SK-N-SH treated with all-trans-retinoic acid at 6 μM for 48 hours (cell line): ENCODE measurements at regions not wholly inside any gene's neighbourhood (a gene's known extent, or its start where the extent isn't known, plus 50 kb on each side); places are given as distances from the start of the nearest gene placed in this dataset.

Experiments
- BACH2 ChIP-seq: fragments of 250-450 bp; sonication (Bioruptor Pico); IDR thresholded peaks from 2 replicates; pipeline ENCODE4 v1.9.0; 2021; ENCODE audit warnings: mild to moderate bottlenecking, borderline replicate concordance
- OSR1 ChIP-seq: fragments of 250-450 bp; sonication (Bioruptor Pico); IDR thresholded peaks from 2 replicates; pipeline ENCODE4 v1.8.0; 2022; ENCODE audit warnings: moderate library complexity, mild to moderate bottlenecking, inconsistent platforms
- PATZ1 ChIP-seq: fragments of 250-450 bp; sonication (Bioruptor Pico); IDR thresholded peaks from 2 replicates; pipeline ENCODE4 v1.8.0; 2020; ENCODE audit warnings: mild to moderate bottlenecking, moderate library complexity, borderline replicate concordance
- POU6F1 ChIP-seq: fragments of 250-450 bp; sonication (Bioruptor Pico); IDR thresholded peaks from 2 replicates; pipeline ENCODE4 v1.8.0; 2021; ENCODE audit warnings: low read depth, mild to moderate bottlenecking, moderate library complexity, borderline replicate concordance
- RARB ChIP-seq: fragments of 250-450 bp; sonication (Bioruptor Pico); IDR thresholded peaks from 2 replicates; pipeline ENCODE4 v1.8.0; 2021; ENCODE audit warnings: mild to moderate bottlenecking, moderate library complexity
- TCF4 ChIP-seq: fragments of 250-450 bp; sonication (Bioruptor Pico); IDR thresholded peaks from 2 replicates; pipeline ENCODE4 v1.8.0; 2021; ENCODE audit warnings: mild to moderate bottlenecking, moderate library complexity, borderline replicate concordance
- TOX ChIP-seq: fragments of 250-450 bp; sonication (Bioruptor Pico); IDR thresholded peaks from 2 replicates; pipeline ENCODE4 v1.8.0; 2021; ENCODE audit warnings: mild to moderate bottlenecking, moderate library complexity, borderline replicate concordance
- ZC3H10 ChIP-seq: fragments of 250-450 bp; sonication (Bioruptor Pico); IDR thresholded peaks from 2 replicates; pipeline ENCODE4 v1.5.1; 2021; ENCODE audit warnings: mild to moderate bottlenecking, moderate library complexity

- TF ChIP-seq PATZ1 (CRISPR knock-in tag), result no peak
- no peak for TF ChIP-seq TCF4 (CRISPR knock-in tag)
- TF ChIP-seq RARB (CRISPR knock-in tag), result no peak
- TF ChIP-seq ZC3H10 (CRISPR knock-in tag), result no peak
- TF ChIP-seq TOX, result no peak
- no peak for TF ChIP-seq POU6F1
- TF ChIP-seq BACH2 (CRISPR knock-in tag), result no peak
- TF ChIP-seq OSR1, result no peak
Observed at GRCh38 chr7:21077602-21078001, 290.9 kb upstream of the SP8 start.
